GM10248 (cell line): ENCODE measurements at regions not wholly inside any gene's neighbourhood (a gene's known extent, or its start where the extent isn't known, plus 50 kb on each side); places are given as distances from the start of the nearest gene placed in this dataset.

ENCODE experiments used
- CTCF ChIA-PET: fragments of 300-600 bp; sonication (Branson Sonifier 250); formaldehyde crosslinking; extraction: SDS; loops from one replicate; lab custom pipeline; 2021; ENCODE audit warnings: antibody characterized with exemption; lab: Yijun Ruan, JAX
- POLR2A ChIA-PET: fragments of 350-650 bp; sonication (Branson Sonifier 250); formaldehyde crosslinking; extraction: SDS; loops from one replicate; lab custom pipeline; 2020; ENCODE audit warnings: antibody characterized with exemption; lab: Yijun Ruan, JAX
- DNase-seq: peaks from one replicate; pipeline ENCODE4 v3.0.0; 2012; ENCODE audit errors: extremely low spot score
- CTCF ChIP-seq: IDR thresholded peaks from 2 replicates; pipeline ENCODE4 v1.5.1; 2012; ENCODE audit warnings: mild to moderate bottlenecking, low read depth; ENCODE audit errors: extremely low read depth, missing control alignments, control extremely low read depth

GRCh38 chr22:49299821-49300231 lies 527.8 kb downstream of the BRD1 start:
- ChIA-PET POLR2A (no interaction called here), CTCF (no interaction called here)
- no peak for DNase-seq
- TF ChIP-seq CTCF, result no peak

GRCh38 chr22:49298834-49299750 lies 528.6 kb downstream of the BRD1 start:
- DNase-seq, result no peak
- ChIA-PET CTCF (no interaction called here), POLR2A (no interaction called here)
- TF ChIP-seq CTCF, result no peak

- TF ChIP-seq CTCF, result no peak
- no peak for DNase-seq
- CTCF ChIA-PET, result no interaction called here
- POLR2A ChIA-PET, result no interaction called here
Measured at GRCh38 chr22:49297871-49298721, 529.6 kb downstream of the BRD1 start.

GRCh38 chr22:49297286-49297870 lies 530.3 kb downstream of the BRD1 start:
- ChIA-PET POLR2A (no interaction called here), CTCF (interaction anchor here (2.5 kb wide), 1 partner anchor 8 kb away, joined by 10 read pairs; no protein-coding TSS in a partner anchor)
- DNase-seq, result no peak
- TF ChIP-seq CTCF, result no peak

GRCh38 chr22:49296561-49296960 lies 531.1 kb downstream of the BRD1 start:
- ChIA-PET POLR2A (no interaction called here), CTCF (interaction anchor here (2.5 kb wide), 1 partner anchor 8 kb away, joined by 10 read pairs; no protein-coding TSS in a partner anchor)
- no peak for DNase-seq
- TF ChIP-seq CTCF, result no peak
